ENCODE measurements at regions not wholly inside any gene's neighbourhood (a gene's known extent, or its start where the extent isn't known, plus 50 kb on each side); places are given as distances from the start of the nearest gene placed in this dataset.

DNA sequence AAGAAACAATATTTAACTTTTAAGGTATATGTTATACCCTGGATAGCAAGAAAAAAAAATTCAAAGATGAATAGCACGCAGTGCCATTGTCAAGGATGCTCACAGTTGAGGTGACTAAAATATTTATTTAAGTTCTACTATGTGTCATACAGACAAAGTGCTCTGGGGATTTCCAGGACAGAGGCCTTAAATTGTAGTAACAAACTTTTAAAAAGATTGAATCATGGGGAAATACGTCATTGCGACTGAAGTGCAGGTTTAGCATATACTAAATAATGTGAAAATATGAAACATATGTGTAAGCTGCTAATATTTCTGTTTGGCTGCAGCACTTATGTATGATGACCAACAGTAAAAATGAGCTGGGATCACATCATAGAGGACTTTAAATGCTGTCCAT is 748.0 kb upstream of the PCDH7 start:
- H2AFZ ChIP-seq (ENCODE audit: low read length) = no peak overlapping the region
- H3K14ac ChIP-seq (ENCODE audit: insufficient read length) = no peak overlapping the region
- H3K23me2 ChIP-seq (ENCODE audit: low read depth, low read length) = no peaks in the 10 kb centered on the region
- no peak overlapping the region for H2BK120ac ChIP-seq (replicated peaks; ENCODE audit: low read depth, low read length)
- H3K4me1 ChIP-seq (replicated peaks in 1 of 4; ENCODE audit: control insufficient read depth in 3 of 4, insufficient read depth in 4 of 4, low read length in 3 of 4) = no peaks in the 10 kb centered on the region
- no peak overlapping the region for H3K23ac ChIP-seq (ENCODE audit: insufficient read length)
- no peak overlapping the region for H2BK5ac ChIP-seq (ENCODE audit: low read depth, low read length)
- no peaks in the 10 kb centered on the region for H4K20me1 ChIP-seq (replicated peaks in 1 of 2; ENCODE audit: control insufficient read depth in 1 of 2, insufficient read depth in 2 of 2, low read length in 2 of 2)
- H3K79me1 ChIP-seq (ENCODE audit: low read depth, low read length) = no peaks in the 10 kb centered on the region
- FAIRE-seq (no peak), DNase-seq (ENCODE audit: low read depth in 1 of 2, low spot score in 2 of 2) (no peak)
- H3K79me2 ChIP-seq (ENCODE audit: control insufficient read depth in 1 of 2, insufficient read depth in 2 of 2, low read length in 2 of 2) = no peaks in the 10 kb centered on the region
- H3K9me3 ChIP-seq (ENCODE audit: insufficient read depth in 2 of 2, low read depth in 1 of 2, low read length in 1 of 2) = no peaks in the 10 kb centered on the region
- no peak overlapping the region for H3K4me3 ChIP-seq (ENCODE audit: extremely low read depth in 1 of 4, insufficient read depth in 2 of 4, low read depth in 3 of 4, low read length in 4 of 4)
- no peak overlapping the region for H2BK20ac ChIP-seq (ENCODE audit: low read length)
- CTCF ChIA-PET (ENCODE audit: partially characterized antibody) = no interaction called here
- no peak overlapping the region for H4K8ac ChIP-seq (ENCODE audit: extremely low read depth, insufficient read depth, low read length)
- no peak overlapping the region for H3K27ac ChIP-seq (ENCODE audit: low read depth, low read length)
- H2BK15ac ChIP-seq (ENCODE audit: low read length) = no peak overlapping the region
- H3K27me3 ChIP-seq (replicated peaks in 1 of 4; ENCODE audit: control insufficient read depth in 3 of 4, extremely low read depth in 1 of 4, insufficient read depth in 3 of 4, low read length in 3 of 4) = no peaks in the 10 kb centered on the region
- no peak overlapping the region for H3K9ac ChIP-seq (replicated peaks in 1 of 4; ENCODE audit: extremely low read depth in 1 of 4, low read depth in 3 of 4, low read length in 3 of 4)
- no peaks in the 10 kb centered on the region for H3K36me3 ChIP-seq (ENCODE audit: control insufficient read depth in 2 of 4, insufficient read depth in 4 of 4, low read length in 3 of 4)
- no peak overlapping the region for H2BK12ac ChIP-seq (ENCODE audit: low read depth, low read length)
- H3K4ac ChIP-seq (replicated peaks; ENCODE audit: insufficient read length, low read depth, low read length) = no peak overlapping the region
- H3K56ac ChIP-seq (replicated peaks; ENCODE audit: insufficient read length, low read depth, low read length) = no peak overlapping the region
- no peak overlapping the region for H3K18ac ChIP-seq (ENCODE audit: extremely low read depth, low read length)
- 97% methylated on average over 3 of the region's 3 CpGs; no CpG with 5 or more reads in 1 of the 2 experiments for WGBS, 2 experiments (ENCODE audit: extremely low coverage in 1 of 2, insufficient coverage in 1 of 2, insufficient read length in 1 of 2, insufficient replicate concordance in 2 of 2, low coverage in 1 of 2, low lambda C conversion rate in 2 of 2, missing lambda C conversion rate in 1 of 2)
- H4K5ac ChIP-seq (ENCODE audit: insufficient read length, low read depth, low read length) = no peak overlapping the region
- H4K91ac ChIP-seq (replicated peaks; ENCODE audit: insufficient read length, low read length) = no peak overlapping the region
- POLR2A ChIA-PET (ENCODE audit: partially characterized antibody) = no interaction called here
- TF ChIP-seq SRF (IDR thresholded peaks at IDR 0.05; ENCODE audit: low read depth, low read length) = no peak
- TF ChIP-seq POLR2A (IDR thresholded peaks at IDR 0.05; ENCODE audit: control extremely low read depth in 1 of 2, low read depth in 2 of 2, low read length in 2 of 2) = no peak
- no peak for TF ChIP-seq EZH2 (IDR thresholded peaks at IDR 0.05; ENCODE audit: low read depth, low read length, severe bottlenecking)
- TF ChIP-seq BRCA1 (IDR thresholded peaks at IDR 0.05; ENCODE audit: low read depth, low read length) = no peak
- no peak for TF ChIP-seq KDM1A (IDR thresholded peaks at IDR 0.05; ENCODE audit: borderline replicate concordance, low read length)
- no peak for TF ChIP-seq KDM4A (IDR thresholded peaks at IDR 0.05; ENCODE audit: low read depth, low read length, severe bottlenecking)
- TF ChIP-seq RFX5 (IDR thresholded peaks at IDR 0.05; ENCODE audit: borderline replicate concordance, low read depth, low read length) = no peak
- TF ChIP-seq MAFK (IDR thresholded peaks at IDR 0.05; ENCODE audit: low read depth, low read length) = no peak
- no peak for TF ChIP-seq CBX5 (IDR thresholded peaks at IDR 0.05; ENCODE audit: low read depth, low read length)
- no peak overlapping the region for H3K4me2 ChIP-seq (ENCODE audit: insufficient read depth in 1 of 2, low read depth in 2 of 2, low read length in 2 of 2)
- H2AK5ac ChIP-seq (ENCODE audit: low read depth, low read length) = no peak overlapping the region
